NCI-H2196 treated with DMSO at 0.1 percent for 48 hours (cell line): ENCODE measurements at regions not wholly inside any gene's neighbourhood (a gene's known extent, or its start where the extent isn't known, plus 50 kb on each side); places are given as distances from the start of the nearest gene placed in this dataset.

Experiments
- DNase-seq: peaks from one replicate; lab custom pipeline; 2025; ENCODE audit not compliant: unreplicated experiment; lab: John Stamatoyannopoulos, UW

GRCh38 chr10:78718032-78718572, 350.7 kb upstream of the ZMIZ1 start:
- no peak for DNase-seq

GRCh38 chr10:78719276-78719675, 349.5 kb upstream of the ZMIZ1 start:
- no peak for DNase-seq

GRCh38 chr10:78720091-78720490, 348.7 kb upstream of the ZMIZ1 start:
- DNase-seq: no peak

- DNase-seq: no peak
Measured at GRCh38 chr10:78721231-78721630, 347.5 kb upstream of the ZMIZ1 start.

- no peak for DNase-seq
Measured at GRCh38 chr10:78724846-78725245, 343.9 kb upstream of the ZMIZ1 start.

DNA sequence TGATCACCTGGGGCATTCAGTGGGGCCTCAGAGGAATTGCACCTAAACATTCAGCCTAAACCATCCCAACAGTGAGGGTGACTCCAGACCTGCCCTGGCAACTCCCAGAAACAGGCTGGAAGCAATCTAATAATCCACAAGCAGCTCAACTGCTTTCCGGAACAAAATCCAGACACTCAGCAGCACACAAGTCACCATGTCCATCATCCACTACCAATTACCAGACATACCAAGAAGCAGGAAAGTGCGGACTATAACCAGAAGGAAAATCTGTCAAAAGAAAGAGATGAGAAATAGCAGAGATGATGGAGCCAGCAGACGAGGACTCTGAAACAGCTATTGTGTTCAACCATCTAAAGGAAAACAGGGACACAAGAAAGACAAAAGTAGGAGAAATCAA, 342.6 kb upstream of the ZMIZ1 start:
- DNase-seq: no peak

GRCh38 chr10:78727251-78727650, 341.5 kb upstream of the ZMIZ1 start:
- no peak for DNase-seq

- no peak for DNase-seq
Measured at GRCh38 chr10:78727728-78728127, 341.0 kb upstream of the ZMIZ1 start.

DNA sequence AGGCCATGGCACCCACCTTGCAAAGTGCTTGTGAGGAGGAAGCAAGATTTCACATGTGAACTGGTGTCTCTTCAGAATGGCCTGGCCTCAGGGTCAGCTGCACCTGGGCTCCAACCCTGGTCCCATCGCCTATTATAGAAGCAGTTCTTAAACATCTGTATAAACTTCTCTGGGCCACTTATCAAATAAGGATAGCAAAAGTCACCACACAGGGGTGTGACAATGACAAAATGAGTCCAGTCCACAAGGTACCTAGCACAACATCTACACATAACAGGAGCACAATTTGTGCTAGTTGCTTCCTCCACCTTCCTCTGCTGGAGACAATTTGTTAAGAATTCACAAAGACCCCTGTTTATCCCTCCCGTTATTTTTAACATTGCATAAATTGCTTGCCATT, 340.6 kb upstream of the ZMIZ1 start:
- DNase-seq: no peak

GRCh38 chr10:78729366-78729765, 339.4 kb upstream of the ZMIZ1 start:
- no peak for DNase-seq

DNA sequence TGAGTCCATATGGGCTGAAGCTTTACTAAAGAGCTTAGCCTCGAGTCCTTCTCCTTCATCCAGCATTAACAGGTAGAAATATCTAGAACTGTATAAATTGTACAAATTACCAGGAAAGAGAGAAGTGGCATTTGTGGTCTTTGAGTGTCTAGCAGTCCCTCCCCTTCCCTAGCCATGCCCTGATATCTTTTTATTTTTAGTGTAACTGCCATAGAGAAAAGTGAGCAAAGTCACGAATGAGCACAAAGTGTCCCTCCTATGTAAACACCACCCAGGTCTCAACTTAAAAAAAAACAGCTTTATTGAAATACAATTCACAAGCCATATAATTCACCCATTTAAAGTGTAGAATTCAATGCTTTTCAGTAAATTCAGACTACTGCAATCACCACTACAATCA, 339.0 kb upstream of the ZMIZ1 start:
- no peak for DNase-seq

GRCh38 chr10:78730754-78731153, 338.0 kb upstream of the ZMIZ1 start:
- DNase-seq: no peak

GRCh38 chr10:78731675-78732074, 337.1 kb upstream of the ZMIZ1 start:
- no peak for DNase-seq

- no peak for DNase-seq
Measured at GRCh38 chr10:78732381-78732780, 336.4 kb upstream of the ZMIZ1 start.

DNA sequence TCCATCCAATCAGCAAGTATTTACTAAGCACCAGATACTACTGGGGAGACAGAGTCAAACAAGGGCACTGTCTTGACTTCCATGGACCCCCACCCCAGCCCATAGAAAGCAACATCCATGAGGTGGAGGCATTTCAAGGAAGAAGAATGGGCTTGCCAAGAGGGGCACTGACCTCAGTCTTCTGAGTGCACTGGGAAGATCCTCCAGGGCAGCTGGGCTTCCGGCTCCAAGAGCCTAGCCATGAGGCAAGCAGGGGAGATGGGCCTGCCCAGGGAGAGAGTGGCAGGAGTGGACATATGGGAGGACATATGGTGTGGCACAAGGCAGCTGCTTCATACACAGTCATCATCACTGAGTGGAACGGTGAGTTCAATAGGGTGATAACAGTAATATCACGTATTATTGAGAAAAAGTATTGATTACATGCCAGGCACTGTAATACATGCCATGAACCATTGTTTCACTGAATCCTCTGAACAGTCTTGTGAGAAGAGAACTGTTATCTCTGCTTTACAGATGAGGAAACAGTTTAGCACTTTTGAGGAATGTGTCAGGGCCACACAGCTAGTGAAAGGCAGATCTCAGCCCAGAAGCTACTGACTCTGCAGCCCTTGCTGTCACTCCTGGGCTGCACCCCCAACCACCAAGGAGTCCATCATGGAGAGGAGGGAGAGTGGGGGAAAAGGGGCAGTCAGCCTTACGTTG, 331.7 kb upstream of the ZMIZ1 start:
- no peak for DNase-seq

GRCh38 chr10:78737883-78738856, 330.6 kb upstream of the ZMIZ1 start:
- DNase-seq: no peak

GRCh38 chr10:78738861-78739260, 329.9 kb upstream of the ZMIZ1 start:
- no peak for DNase-seq

- no peak for DNase-seq
Measured at GRCh38 chr10:78739444-78740053, 329.2 kb upstream of the ZMIZ1 start.

- DNase-seq: no peak
Measured at GRCh38 chr10:78740976-78741915, 327.5 kb upstream of the ZMIZ1 start.

- DNase-seq: no peak
Measured at GRCh38 chr10:78742406-78742729, 326.4 kb upstream of the ZMIZ1 start.
